GF-D8 (cell line): ENCODE measurements at regions not wholly inside any gene's neighbourhood (a gene's known extent, or its start where the extent isn't known, plus 50 kb on each side); places are given as distances from the start of the nearest gene placed in this dataset.
"Not testable (repeated sequence)": the region's sequence is repeated elsewhere in the genome, so short reads cannot be mapped to it uniquely, and the experiment has no call there.

Experiments used
- DNase-seq: peaks from one replicate; lab custom pipeline; 2025; lab: John Stamatoyannopoulos, UW

DNA sequence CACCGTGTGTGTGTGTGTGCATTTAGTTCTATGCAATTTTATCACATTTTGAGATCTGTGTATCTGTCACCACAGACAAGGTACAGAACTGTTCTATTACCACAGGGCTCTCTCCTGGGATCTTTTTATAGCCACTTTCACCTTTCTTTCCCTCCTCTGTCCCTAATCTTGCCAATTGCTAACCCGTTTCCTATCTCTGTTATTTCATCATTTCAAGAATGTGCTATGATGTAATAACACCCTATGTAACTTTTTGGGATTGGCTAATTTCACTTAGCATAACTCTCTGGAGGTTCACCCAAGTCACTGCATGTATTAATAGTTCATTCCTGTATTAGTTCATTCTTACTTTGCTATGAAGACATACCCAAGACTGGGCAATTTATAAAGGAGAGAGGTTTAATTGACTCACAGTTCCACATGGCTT lies 657.7 kb downstream of the QKI start:
- DNase-seq = no peak

DNA sequence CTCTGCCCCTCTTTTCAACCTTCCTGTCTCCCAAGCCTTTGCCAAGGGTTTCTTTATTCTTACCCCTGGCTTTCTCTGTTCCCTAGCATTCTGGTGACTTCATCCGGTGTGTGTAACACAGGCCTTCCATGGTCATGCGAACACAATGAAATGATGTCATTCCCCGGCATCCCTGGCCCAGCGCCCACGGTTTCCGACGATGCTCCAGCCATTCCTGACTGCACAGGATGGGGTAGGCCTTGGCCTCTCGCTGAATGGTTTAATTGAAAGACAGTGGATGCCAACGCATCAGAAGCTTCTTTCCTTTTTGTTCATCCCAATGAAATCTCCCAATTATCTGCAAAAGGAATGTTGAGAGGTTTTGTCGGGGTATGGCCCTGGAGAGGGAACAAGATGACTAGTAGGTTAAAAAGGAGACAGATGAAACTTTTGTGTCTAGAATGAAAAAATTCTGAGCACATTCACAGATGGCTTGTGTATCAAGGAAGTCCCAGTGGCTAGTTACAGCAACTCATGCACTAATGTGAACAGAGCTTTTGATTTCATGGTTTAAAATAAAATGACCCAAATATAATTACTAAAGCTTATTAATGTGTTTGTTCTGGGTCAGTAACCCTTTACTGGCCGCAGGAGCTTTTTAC lies 655.0 kb downstream of the QKI start:
- DNase-seq = no peak

DNA sequence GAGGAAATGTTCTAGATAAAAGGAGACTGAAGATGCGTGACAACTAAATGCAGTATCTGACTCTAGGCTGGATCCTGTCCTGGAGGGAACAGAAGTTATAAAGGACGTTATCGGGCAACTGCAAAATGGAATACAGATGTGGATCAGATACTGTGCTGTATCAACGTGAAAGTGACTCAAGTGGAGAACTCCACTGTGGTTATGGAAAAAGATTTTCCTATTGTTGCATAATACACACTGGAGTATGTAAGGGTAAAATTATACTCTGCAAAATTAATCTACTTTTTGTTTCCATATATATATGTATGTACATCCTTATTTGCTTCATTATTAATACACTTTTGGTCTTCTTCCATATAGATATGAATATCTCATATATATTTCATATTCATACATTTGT lies 654.0 kb downstream of the QKI start:
- DNase-seq = no peak

DNA sequence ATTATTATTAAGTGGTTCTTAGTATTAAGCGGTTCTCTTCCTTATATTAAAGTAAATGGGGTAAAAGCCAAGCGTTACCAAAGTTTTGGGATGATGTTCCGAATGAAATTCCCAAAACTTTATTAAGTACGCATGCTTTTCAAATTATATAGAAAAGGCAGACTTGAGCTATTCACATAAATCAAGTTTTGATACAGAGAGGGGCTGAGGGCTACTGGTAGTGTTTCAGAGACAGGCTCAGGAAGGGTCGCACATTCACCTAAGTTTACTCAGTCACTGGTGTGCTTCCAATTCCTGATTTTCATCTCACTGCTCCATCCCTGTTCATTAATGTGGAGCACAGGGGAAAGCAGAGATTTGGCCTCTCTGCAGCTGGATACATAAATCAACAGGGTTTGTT lies 652.2 kb downstream of the QKI start:
- DNase-seq = no peak

DNA sequence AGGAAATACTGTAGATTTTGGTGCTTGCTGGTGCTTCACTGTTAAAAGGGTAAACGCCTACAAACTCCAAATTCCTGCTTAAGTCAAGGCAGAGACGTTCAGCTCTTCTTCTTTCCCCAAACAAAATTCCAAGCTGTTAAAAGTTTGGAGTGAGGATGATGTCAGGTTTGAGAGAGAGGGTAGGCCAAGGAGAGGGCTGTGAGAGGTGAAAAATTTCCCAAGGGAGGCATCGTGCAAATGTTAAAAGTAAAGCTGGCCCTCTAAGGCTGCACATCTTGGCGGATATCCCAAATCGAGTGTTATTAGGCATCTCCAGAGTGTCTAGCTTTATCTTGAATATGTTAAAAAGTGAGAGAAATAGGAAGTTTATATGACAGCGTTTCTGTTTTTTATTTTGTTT lies 651.8 kb downstream of the QKI start:
- DNase-seq = no peak

DNA sequence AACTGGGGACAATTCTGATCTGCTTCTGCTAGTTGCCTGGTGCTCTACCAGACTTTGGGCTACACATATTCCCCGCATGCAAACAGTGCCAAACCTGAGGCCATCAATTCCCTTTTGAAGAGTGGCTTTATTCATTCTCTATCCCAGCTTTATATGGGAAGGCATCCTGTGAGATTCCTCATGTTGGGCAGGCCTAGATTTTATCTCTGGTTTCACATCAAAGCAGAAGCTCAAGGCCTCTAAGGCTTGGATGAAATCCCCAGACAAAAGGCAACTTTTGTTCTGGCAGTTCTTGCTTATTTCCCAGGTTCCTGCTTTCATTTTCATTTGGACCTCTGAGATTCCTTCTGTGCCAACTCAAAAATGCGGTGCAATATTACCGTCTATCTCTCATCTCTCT lies 648.8 kb downstream of the QKI start:
- no peak for DNase-seq

DNA sequence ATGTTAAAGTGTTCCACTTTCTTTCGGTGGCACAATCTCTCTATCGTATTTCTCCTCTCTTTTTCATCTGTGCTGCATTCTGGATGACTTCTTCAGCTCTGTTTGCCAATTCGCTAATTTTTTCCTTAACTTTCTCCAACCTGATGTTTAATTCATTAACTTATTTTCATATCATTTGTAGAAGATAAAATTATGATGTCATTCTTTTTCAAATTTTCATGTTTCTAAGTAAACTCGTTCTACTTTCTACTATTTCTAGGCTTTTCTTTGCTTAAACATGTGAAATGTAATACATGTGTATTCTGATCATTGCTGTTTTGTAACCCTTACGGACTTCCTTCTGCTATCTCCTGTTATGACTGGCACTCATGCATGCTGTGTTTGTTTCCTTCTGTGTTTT lies 648.4 kb downstream of the QKI start:
- no peak for DNase-seq

DNA sequence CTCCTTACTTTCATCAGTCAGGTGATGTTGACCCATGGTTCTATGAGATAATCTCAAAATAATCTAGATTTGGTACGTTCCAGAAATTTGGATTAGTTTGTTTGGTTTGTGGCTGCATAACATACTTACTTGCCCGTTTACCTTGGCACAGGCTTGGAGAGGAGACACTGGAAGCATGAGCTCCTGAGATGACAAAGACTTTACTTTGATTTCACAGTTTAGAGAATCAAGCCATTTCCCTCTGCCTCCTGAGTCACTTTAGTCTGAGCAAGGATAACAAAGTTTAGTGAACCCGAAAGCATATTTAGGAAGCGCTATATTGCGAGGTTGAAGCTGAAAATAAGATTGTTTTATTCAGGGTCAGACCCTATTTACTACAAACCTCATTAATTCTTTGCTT lies 643.4 kb downstream of the QKI start:
- no peak for DNase-seq

DNA sequence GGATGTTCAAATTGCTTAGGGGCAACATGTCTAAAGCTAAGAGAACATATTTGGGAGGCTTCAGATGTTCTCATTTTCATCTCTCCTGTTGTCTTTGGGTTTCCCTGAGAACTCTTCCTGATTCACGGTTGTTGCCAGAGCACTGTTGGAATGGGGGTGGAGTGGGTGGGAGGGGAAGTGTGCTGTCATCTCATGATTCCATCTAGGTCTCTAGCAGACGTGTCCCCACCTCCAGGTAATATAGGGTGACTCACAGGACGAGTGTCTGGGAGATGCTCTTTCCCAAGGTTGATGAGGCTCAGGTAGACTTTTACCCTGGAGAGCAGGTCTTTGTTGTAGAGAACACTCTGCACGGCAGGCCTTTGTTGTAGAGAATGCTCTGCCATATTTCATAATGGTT lies 636.9 kb downstream of the QKI start:
- no peak for DNase-seq

DNA sequence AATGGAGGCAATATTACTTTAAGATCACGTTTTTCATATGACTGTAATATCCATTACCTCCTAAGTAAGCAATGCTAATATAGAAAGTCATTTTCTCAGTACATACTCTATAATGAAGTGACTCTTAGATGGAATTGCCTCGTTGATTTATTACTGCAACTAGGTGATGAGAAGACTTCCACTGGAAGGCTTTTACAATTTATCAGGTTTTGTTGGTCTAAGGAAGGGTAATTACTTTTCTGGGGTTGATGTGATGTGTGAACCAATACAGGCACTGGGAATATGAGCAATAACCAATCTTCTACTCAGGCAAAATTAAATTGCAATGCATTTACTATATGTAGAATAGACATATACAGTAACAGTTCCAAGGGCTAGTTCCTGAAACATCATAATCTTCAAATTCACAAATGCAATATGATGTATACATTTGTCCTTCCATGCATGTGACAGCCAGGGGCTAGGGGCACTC lies 635.0 kb downstream of the QKI start:
- DNase-seq = no peak

DNA sequence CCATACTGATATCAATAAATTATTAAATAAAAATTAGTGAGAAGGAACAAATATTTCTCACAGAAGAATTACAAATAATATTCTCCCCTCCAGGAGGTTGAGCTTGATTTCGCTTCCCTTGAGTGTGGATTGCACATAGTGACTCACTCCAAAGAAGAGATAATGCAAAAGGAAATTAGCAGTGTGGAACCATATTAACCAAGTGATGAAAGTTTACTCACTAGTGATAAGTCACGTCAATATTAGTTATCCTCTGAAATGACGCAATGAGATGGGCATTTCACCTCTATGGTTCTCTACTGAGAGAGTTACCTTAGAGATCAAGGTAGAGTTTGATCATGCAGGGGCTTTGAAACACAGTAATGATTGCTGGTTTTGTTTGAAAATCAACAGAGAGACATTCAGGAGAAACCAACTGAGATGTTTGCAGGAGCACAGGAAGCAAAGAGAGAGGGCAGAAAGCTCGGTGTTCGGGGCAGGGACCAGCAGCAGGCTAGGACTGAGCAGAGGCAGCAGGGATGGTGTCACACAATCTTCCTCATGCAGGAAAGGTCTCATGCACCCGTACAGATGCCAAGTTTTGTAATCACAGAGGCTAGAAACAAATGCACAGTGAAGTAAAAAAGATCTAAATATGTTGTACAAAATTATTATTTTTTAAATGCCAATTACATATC lies 634.5 kb downstream of the QKI start:
- DNase-seq = no peak

DNA sequence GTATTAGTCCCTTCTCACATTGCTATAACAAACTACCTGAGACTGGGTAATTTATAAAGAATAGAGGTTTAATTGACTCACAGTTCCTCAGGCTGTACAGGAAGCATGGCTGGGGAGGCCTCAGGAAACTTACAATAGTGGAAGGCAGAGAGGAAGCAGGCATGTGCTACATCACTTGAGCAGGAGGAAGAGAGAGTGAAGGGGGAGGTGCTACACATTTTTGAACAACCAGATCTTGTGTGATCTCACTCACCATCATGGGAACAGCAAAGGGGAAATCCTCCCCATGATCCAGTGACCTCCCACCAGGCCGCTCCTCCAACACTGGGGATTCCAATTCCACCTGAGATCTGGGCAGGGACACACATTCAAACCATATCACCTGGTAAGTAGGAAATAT lies 630.6 kb downstream of the QKI start:
- DNase-seq = no peak

DNA sequence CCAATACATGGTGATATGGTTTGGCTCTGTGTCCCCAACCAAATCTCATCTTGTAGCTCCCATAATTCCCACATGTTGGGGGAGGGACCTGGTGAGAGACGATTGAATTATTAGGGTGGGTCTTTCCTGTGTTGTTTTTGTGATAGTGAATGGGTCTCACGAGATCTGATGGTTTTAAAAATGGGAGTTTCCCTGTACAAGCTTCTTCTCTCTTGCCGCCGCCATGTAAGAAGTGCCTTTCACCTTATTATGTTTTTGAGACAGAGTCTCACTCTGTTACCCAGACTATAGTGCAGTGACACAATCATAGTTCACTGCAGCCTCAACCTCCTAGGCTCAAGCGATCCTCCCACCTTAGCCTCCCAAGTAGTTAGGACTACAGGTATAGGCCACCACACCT lies 629.1 kb downstream of the QKI start:
- DNase-seq = not testable (repeated sequence)

DNA sequence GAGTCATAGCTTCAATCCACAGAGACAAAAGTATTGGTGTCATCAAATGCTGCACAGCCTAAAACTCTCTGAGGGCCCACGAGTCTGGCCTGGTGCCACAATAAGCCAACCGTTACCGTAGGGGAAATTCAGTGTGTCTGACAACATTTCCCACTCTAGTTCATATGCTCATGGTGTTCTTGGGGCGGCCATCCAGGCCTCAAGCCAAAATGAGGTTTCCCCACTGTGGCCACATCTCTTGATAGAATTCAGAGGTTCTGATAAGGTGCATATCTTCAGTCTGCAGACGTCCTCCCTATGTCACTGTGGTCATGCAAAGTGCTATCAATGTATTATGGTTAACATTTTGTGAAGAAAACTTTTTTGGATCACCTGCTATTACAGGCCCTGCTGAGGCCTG lies 627.7 kb downstream of the QKI start:
- DNase-seq = no peak

DNA sequence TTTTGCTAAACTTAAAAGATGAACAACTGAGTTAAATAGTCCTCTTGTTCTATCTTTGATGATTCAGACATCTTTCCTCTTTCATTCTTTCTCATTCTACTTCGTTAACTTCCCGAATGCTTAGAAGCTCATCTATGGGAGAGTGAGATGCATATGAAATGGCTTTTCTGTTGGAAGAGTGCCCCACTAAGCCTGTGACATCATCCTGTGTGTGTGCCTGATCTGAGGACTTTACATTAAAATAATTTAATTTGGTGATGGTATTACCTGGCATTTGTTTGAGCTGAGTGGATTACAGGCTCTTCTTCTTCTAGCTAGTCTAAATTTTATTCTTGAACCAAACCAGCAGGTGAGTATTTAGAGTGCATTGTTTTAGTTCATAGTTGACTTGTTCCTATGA lies 626.5 kb downstream of the QKI start:
- no peak for DNase-seq

DNA sequence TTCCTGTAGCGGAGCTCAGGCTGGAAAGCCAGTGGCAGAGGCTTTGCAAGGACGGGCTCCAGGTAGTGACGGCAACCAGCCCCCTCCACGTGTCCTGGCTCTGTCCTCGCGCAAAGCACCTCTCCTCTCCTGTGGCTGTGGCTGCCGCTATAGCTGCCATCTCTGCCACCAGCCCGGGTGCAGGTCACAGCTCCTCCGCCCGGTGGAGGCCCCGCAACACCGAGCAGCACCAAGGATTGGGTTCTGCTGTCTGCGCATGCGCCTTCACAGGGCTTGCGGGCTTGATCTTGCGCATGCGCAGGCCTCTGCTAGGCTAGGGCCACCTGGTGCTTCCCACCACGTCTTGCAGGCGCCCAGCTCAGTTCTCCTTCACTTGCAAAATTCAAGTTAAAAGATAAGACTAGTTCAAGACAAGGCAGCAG lies 625.4 kb downstream of the QKI start:
- DNase-seq = no peak

DNA sequence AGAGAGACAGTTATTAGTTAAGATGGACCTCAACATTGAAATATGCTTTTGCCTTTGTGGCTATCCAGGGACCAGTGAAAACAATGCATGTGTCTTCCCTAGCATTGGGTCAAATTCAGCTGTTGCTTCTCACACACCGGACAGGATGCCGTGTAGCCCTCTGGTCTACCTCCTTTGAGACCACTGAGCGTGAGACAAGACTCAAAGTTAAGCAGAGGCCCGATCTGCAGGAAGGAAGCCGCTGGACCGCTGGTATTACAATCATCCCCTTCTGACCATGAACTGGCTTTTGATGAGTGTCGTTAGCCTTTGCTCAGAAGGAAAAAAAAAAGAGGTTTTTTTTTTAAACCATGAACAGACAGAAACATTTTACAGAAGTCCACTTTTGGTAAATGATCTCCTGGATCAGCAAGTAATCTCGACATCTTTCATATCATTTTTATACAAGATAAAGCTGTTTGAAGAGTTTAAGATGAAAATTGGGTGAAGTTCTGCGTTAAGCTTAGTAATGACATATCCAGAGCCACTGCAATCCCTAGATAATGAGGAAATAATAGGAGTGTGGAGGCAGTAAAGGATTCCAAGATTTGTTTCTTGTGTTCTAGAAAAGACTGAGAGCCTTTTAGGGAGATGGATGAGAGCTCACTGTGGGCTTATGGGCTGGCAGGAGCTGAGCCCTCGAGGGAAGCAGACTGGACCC lies 622.8 kb downstream of the QKI start:
- DNase-seq = no peak

DNA sequence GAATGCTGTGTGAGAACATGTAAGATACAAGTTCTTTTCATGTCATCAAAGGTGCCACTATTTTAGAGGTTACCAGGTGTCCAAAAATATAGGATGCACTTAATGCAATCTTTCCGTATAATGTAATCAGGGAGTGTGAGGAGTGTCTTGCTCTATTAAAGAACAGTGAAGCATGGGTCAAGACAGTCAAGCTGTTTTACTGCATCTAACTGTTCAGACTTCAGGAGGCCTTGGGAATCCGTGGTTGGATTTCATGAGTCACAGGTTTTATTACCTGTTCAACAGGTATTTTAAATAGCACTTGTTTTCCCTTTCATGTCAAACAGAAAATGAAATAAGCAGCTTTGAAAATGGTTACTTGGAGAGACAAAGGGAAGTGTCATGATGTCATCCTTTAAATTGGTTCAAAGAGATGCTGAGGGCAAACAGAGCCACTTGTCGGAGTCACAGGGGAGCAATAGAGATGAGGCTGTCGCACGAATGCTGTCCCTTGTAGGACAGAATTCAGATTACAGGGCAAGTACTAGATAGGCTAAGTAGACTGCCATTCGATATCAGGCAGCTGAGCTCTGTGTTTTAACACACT lies 621.5 kb downstream of the QKI start:
- no peak for DNase-seq

DNA sequence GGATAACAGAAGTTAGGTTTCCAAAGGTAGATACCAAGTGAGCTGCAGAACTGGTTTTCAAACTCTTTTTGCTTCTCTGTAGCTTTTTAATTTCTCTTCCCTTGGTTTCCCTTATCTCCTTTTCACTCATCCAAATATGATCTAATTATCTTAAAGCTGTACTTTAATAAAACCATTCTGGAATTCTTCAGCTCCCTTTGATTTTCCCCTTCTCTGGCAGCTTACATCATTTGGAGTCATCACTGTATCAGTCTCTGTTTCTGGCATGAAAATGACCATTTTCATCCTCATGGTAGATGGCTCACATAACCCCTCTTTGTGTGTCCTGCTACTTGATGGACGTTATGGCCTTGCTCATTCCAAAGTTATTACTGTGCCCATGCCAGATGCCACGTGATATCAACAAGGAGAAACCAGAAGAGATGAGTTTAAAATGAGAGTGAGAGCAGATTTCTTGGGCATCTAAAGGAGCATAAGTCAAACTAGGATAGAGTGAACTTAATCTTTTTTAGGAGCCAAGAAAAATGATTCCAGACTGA lies 620.2 kb downstream of the QKI start:
- DNase-seq = no peak

DNA sequence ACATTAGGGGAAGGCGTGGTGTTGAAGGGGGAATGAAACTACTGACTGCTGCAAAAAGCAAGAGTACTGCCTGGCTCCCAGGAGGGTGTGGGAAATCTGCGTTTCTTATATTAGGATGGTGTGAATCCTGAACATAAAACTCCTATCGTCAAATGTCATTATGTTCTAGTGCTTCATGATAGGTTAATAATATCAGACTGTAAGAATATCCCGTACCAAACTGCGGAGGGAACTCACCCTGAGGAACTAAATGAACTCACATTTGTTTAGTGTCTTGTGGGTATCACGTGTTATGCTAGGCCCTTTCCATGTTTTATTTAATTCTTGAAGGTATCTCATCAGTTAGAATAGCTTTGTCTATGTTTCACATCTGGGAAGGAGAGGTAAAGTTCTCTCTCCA lies 610.7 kb downstream of the QKI start:
- no peak for DNase-seq

DNA sequence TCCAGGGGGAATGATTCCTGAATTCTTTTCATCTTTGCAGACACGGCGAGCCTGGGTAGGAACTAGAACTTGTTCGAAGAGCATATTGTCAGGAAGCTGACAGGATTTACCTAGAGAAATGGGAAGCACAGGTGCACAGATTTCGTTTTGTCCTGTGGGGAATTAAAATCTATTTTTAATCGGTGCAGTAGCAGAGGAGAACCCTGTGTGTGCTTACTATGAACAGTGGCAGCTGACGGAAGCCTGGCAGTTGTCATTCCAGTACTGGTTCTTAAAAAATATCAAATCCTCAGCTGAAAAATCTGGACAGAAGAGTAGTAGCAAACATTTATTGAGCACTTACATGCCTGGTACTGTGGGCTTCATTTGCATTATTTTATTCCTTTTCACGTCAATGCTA lies 609.0 kb downstream of the QKI start:
- no peak for DNase-seq

DNA sequence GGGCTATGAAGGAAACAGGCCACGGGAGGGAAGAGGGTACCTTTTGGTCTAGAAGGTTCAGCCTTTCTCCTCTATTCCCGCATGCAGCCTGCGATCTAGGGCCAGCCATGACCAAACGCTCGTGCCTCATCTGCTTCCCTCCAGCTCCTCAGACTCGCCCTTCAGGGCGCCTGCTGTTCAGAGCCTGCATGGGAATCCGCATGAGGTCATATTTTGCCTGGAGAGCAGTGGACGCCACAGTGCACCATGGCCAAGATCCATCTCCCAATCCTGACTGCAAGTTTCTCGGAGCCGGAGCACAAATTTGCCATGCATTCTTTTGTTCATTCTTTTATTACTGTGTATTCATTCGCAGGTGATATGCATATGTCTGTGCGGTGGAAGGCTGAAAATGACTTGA lies 608.1 kb downstream of the QKI start:
- no peak for DNase-seq
